ENCODE measurements at regions not wholly inside any gene's neighbourhood (a gene's known extent, or its start where the extent isn't known, plus 50 kb on each side); places are given as distances from the start of the nearest gene placed in this dataset.

DNA sequence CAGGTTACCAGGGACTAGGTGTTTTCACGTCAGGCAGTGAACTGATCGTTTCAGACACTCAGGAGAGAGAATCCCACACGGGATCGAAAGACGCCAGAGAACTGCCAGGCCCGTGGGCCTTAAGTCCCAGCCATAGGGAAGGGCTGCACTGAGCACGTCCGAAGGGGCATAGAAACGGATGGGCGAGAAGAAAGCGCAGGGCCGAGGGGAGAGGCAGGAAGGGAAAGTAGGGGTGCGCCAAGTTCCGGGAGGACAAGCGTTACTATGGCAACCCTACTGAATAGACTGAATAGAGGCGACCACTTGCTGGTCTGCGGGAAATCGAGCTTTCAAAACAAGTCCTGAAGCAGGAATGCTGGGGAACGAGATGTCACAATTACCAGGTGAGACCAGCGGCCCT lies 421.3 kb upstream of the NUPR2 start:
- no peak for TF ChIP-seq POLR2AphosphoS5 (IDR thresholded peaks at IDR 0.05)
- TF ChIP-seq, protein P1, sequence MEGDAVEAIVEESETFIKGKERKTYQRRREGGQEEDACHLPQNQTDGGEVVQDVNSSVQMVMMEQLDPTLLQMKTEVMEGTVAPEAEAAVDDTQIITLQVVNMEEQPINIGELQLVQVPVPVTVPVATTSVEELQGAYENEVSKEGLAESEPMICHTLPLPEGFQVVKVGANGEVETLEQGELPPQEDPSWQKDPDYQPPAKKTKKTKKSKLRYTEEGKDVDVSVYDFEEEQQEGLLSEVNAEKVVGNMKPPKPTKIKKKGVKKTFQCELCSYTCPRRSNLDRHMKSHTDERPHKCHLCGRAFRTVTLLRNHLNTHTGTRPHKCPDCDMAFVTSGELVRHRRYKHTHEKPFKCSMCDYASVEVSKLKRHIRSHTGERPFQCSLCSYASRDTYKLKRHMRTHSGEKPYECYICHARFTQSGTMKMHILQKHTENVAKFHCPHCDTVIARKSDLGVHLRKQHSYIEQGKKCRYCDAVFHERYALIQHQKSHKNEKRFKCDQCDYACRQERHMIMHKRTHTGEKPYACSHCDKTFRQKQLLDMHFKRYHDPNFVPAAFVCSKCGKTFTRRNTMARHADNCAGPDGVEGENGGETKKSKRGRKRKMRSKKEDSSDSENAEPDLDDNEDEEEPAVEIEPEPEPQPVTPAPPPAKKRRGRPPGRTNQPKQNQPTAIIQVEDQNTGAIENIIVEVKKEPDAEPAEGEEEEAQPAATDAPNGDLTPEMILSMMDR (IDR thresholded peaks at IDR 0.05), result no peak
